K562 (cell line): ENCODE measurements at regions not wholly inside any gene's neighbourhood (a gene's known extent, or its start where the extent isn't known, plus 50 kb on each side); places are given as distances from the start of the nearest gene placed in this dataset.

Experiments used
- ATF7 ChIP-seq: fragments of 450-650 bp; IDR thresholded peaks from 2 replicates; pipeline ENCODE4 v1.7.1; 2014; ENCODE audit warnings: mild to moderate bottlenecking, moderate library complexity
- CBX1 ChIP-seq: sonication (generic); IDR thresholded peaks from 2 replicates; pipeline ENCODE4 v1.6.1; 2016; ENCODE audit warnings: antibody characterized with exemption, low read depth, mild to moderate bottlenecking
- CTBP1 ChIP-seq: fragments of 450-650 bp; IDR thresholded peaks from 2 replicates; pipeline ENCODE4 v1.6.1; 2016; ENCODE audit warnings: borderline replicate concordance
- ELF2 ChIP-seq: fragments of 250-450 bp; sonication (Bioruptor Pico); IDR thresholded peaks from 2 replicates; pipeline ENCODE4 v1.5.0; 2021; ENCODE audit warnings: mild to moderate bottlenecking
- ERF ChIP-seq: fragments of 450-650 bp; formaldehyde crosslinking; IDR thresholded peaks from 2 replicates; pipeline ENCODE4 v1.4.0; 2020; ENCODE audit warnings: mild to moderate bottlenecking, mixed read lengths
- ETV6 ChIP-seq, 3 experiments: fragments of 150-350 bp in 1 of 3; sonication (generic) in 1 of 3; formaldehyde crosslinking in 1 of 3; IDR thresholded peaks; 2 replicates each; pipeline versions ENCODE4 v1.6.1 to v1.8.0; 2014 to 2022; ENCODE audit warnings: borderline replicate concordance in 2 of 3, low read depth in 2 of 3, antibody characterized with exemption in 1 of 3, low read length in 1 of 3, mild to moderate bottlenecking in 1 of 3, missing genetic modification reagents in 1 of 3
- FOXK2 ChIP-seq, 2 experiments: fragments of 450-650 bp; IDR thresholded peaks in 1 of 2; conservative IDR thresholded peaks in 1 of 2; 2 replicates each; pipeline ENCODE4 v1.6.1; 2016; ENCODE audit warnings: low read depth in 2 of 2, mild to moderate bottlenecking in 1 of 2
- HDGF ChIP-seq: fragments of 450-650 bp; IDR thresholded peaks from 2 replicates; pipeline ENCODE4 v1.6.1; 2016
- KAT8 ChIP-seq: fragments of 450-650 bp; IDR thresholded peaks from 2 replicates; pipeline ENCODE4 v1.6.1; 2016; ENCODE audit warnings: low read depth, mild to moderate bottlenecking
- NCOA4 ChIP-seq: fragments of 450-650 bp; IDR thresholded peaks from 2 replicates; pipeline ENCODE4 v1.6.1; 2018; ENCODE audit warnings: mild to moderate bottlenecking; ENCODE audit not compliant: partially characterized antibody
- NR2F6 ChIP-seq: fragments of 450-650 bp; formaldehyde crosslinking; IDR thresholded peaks from 2 replicates; pipeline ENCODE4 v1.4.0; 2020; ENCODE audit warnings: mild to moderate bottlenecking
- PML ChIP-seq: IDR thresholded peaks from 2 replicates; pipeline ENCODE4 v1.6.1; 2012; ENCODE audit warnings: low read length, inconsistent platforms
- SAP30 ChIP-seq: fragments of 200-600 bp; sonication (generic); IDR thresholded peaks from 2 replicates; pipeline ENCODE4 v1.6.1; 2012; ENCODE audit warnings: borderline replicate concordance, low read depth, mild to moderate bottlenecking, moderate library complexity, low read length, control low read depth, inconsistent platforms; ENCODE audit not compliant: insufficient read depth, poor library complexity, severe bottlenecking
- SETDB1 ChIP-seq: IDR thresholded peaks from one replicate; pipeline ENCODE4 v1.6.1; 2012; ENCODE audit warnings: low read length, control low read depth, inconsistent platforms
- SRSF1 ChIP-seq: fragments of 200-400 bp; formaldehyde crosslinking; IDR thresholded peaks from 2 replicates; pipeline ENCODE4 v1.6.1; 2017; ENCODE audit warnings: mild to moderate bottlenecking, low read depth, low read length, moderate library complexity
- ZKSCAN1 ChIP-seq: fragments of 150-350 bp; IDR thresholded peaks from 2 replicates; pipeline ENCODE4 v1.6.1; 2016; ENCODE audit warnings: low read depth, low read length
- ZNF165 ChIP-seq: fragments of 250-450 bp; sonication (Bioruptor Pico); IDR thresholded peaks from 2 replicates; pipeline ENCODE4 v1.4.0; 2020; ENCODE audit warnings: borderline replicate concordance
- ZNF217 ChIP-seq: sonication (generic); formaldehyde crosslinking; IDR thresholded peaks from 2 replicates; pipeline ENCODE4 v1.8.0; 2022; ENCODE audit warnings: mild to moderate bottlenecking, missing genetic modification reagents
- ZNF780A ChIP-seq: fragments of 250-450 bp; sonication (Bioruptor Pico); IDR thresholded peaks from 2 replicates; pipeline ENCODE4 v1.5.0; 2021; ENCODE audit warnings: mild to moderate bottlenecking
- TF ChIP-seq, protein P1 (sequence below): fragments of 450-650 bp; conservative IDR thresholded peaks from 2 replicates; pipeline ENCODE4 v1.6.1; 2016; ENCODE audit warnings: missing genetic modification characterization, low read depth, mild to moderate bottlenecking, control low read depth, missing compliant biosample characterization
- TF ChIP-seq, protein P2 (sequence below), 2 experiments: IDR thresholded peaks; 2 replicates each; pipeline ENCODE4 v1.6.1; 2011; ENCODE audit warnings: borderline replicate concordance in 1 of 2, control low read depth in 1 of 2, low read depth in 1 of 2, low read length in 1 of 2, mild to moderate bottlenecking in 1 of 2, mixed read lengths in 1 of 2, moderate library complexity in 1 of 2; ENCODE audit not compliant: insufficient read depth in 1 of 2, insufficient read length in 1 of 2, poor library complexity in 1 of 2, severe bottlenecking in 1 of 2; ENCODE audit errors: extremely low read depth in 1 of 2
- TF ChIP-seq, protein P3 (sequence below), 3 experiments: IDR thresholded peaks in 2 of 3; conservative IDR thresholded peaks in 1 of 3; 2 replicates each; pipeline ENCODE4 v1.5.1; 2011 to 2012; ENCODE audit warnings: low read length in 3 of 3, mild to moderate bottlenecking in 3 of 3, control low read depth in 2 of 3, improper control_type of control experiment in 1 of 3, inconsistent platforms in 1 of 3, low read depth in 1 of 3, mixed read lengths in 1 of 3, moderate library complexity in 1 of 3; ENCODE audit not compliant: insufficient read depth in 2 of 3

DNA sequence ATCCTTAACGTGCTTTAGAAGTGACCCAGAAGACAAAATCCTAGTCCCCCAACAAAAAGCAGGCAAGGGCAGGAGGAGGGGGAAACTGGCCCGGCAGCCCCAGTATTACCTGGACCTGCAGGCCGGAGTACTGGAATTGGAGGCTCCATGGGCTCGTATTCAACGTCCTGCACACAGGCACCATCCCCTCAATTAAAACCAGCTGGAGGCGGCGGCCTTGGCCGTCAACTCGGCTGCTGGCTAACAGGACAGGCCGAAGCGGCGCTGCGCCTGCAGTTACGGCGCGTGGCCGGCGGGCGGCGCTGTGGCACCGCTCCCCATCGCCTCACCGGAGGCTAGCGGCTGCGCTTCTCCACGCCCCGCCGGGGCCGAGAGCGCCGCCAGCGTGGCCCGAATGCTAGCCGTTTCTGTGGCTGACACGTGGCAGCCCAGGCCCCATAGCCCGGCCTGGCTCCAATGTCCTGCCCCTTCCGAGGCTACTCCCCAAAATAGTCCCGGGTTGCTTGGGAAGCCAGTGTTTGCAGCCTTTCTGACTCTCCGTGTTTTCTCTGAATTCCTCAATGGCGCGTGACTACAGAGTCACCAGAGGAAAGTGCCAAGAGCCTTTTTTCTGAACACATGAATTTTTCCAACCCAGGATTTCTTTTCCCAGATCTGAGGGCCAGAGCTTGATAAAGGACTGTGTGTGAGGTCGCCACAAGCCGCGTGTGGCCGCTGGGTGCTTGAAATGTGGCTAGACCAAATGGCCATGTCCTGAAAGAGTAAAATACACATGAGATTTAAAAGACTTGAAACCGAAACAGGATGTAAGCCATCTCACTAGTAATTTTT, 82.5 kb downstream of the HHIPL2 start (continued):
- TF ChIP-seq, protein P1, sequence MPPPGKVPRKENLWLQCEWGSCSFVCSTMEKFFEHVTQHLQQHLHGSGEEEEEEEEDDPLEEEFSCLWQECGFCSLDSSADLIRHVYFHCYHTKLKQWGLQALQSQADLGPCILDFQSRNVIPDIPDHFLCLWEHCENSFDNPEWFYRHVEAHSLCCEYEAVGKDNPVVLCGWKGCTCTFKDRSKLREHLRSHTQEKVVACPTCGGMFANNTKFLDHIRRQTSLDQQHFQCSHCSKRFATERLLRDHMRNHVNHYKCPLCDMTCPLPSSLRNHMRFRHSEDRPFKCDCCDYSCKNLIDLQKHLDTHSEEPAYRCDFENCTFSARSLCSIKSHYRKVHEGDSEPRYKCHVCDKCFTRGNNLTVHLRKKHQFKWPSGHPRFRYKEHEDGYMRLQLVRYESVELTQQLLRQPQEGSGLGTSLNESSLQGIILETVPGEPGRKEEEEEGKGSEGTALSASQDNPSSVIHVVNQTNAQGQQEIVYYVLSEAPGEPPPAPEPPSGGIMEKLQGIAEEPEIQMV (tag): no peak
- TF ChIP-seq FOXK2 (conservative IDR thresholded peaks at IDR 0.05 in 1 of 2, IDR thresholded peaks at IDR 0.05 in 1 of 2; ENCODE audit: low read depth in 2 of 2) (peak; percentile 44 to 72; a peak in 3 of 4 replicates), KAT8 (no peak), ERF (CRISPR knock-in tag) (peak; percentile 19; the same call in 1 of the 2 replicates), ZKSCAN1 (peak; percentile 55; the same call in 1 of the 2 replicates), PML (peak; percentile 46; the same call in 1 of the 2 replicates), ETV6 (IDR thresholded peaks at IDR 0.05; ENCODE audit: borderline replicate concordance in 1 of 2, low read depth in 2 of 2, low read length in 1 of 2) (0 out of 4 replicates have a peak, but pooled peaks of 1 of the 2 experiments have one; percentile 47), ETV6 (CRISPR knock-in tag; IDR thresholded peaks at IDR 0.05; ENCODE audit: borderline replicate concordance) (peak; percentile 72; the same call in 1 of the 2 replicates), HDGF (no peak), SETDB1 (no peak), ZNF217 (no peak), ATF7 (peak; percentile 85), NCOA4 (no peak), CTBP1 (peak; percentile 94), SRSF1 (no peak), ZNF780A (CRISPR knock-in tag) (no peak), SAP30 (peak; percentile 90), ZNF165 (CRISPR knock-in tag) (no peak), CBX1 (peak; percentile 66; the same call in 1 of the 2 replicates), NR2F6 (CRISPR knock-in tag) (no peak), ELF2 (CRISPR knock-in tag) (no peak)
- TF ChIP-seq, protein P2, sequence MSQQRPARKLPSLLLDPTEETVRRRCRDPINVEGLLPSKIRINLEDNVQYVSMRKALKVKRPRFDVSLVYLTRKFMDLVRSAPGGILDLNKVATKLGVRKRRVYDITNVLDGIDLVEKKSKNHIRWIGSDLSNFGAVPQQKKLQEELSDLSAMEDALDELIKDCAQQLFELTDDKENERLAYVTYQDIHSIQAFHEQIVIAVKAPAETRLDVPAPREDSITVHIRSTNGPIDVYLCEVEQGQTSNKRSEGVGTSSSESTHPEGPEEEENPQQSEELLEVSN (IDR thresholded peaks at IDR 0.05; ENCODE audit: borderline replicate concordance in 1 of 2, extremely low read depth in 1 of 2, insufficient read depth in 1 of 2, insufficient read length in 1 of 2, low read depth in 1 of 2, low read length in 1 of 2, poor library complexity in 1 of 2, severe bottlenecking in 1 of 2): peak; percentile 96 to 98
- TF ChIP-seq, protein P3, sequence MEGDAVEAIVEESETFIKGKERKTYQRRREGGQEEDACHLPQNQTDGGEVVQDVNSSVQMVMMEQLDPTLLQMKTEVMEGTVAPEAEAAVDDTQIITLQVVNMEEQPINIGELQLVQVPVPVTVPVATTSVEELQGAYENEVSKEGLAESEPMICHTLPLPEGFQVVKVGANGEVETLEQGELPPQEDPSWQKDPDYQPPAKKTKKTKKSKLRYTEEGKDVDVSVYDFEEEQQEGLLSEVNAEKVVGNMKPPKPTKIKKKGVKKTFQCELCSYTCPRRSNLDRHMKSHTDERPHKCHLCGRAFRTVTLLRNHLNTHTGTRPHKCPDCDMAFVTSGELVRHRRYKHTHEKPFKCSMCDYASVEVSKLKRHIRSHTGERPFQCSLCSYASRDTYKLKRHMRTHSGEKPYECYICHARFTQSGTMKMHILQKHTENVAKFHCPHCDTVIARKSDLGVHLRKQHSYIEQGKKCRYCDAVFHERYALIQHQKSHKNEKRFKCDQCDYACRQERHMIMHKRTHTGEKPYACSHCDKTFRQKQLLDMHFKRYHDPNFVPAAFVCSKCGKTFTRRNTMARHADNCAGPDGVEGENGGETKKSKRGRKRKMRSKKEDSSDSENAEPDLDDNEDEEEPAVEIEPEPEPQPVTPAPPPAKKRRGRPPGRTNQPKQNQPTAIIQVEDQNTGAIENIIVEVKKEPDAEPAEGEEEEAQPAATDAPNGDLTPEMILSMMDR (IDR thresholded peaks at IDR 0.05 in 2 of 3, conservative IDR thresholded peaks at IDR 0.05 in 1 of 3; ENCODE audit: insufficient read depth in 2 of 3, low read depth in 1 of 3, low read length in 3 of 3): peak; percentile 98 to 99 (median 98)
